Right ventricle myocardium inferior (tissue), 1 donor: ENCODE measurements at regions not wholly inside any gene's neighbourhood (a gene's known extent, or its start where the extent isn't known, plus 50 kb on each side); places are given as distances from the start of the nearest gene placed in this dataset.
A peak's percentile ranks its signal among the peaks of the same experiment; 100 is the strongest.

Experiments
- ATAC-seq: fragments of 200-7000 bp; cut with Tn5 transposase; one replicate; pipeline ENCODE4 v1.9.1; 2020; ENCODE audit warnings: mild to moderate bottlenecking, moderate library complexity
- DNase-seq: peaks from one replicate; pipeline ENCODE4 v3.0.0; 2021; ENCODE audit errors: missing footprints
- intact Hi-C: fragments of 100-400 bp; cut with DNase I; formaldehyde crosslinking; loops from one replicate; pipeline ENCODE4 v1.11.0; 2022
- donor health status: DM: no; HTN: yes; CAD: no; lungs with severe emphysema.

- no peak for DNase-seq
- no peak for ATAC-seq
- intact Hi-C loops = no loop called here
Measured at GRCh38 chr6:3571836-3572235, 115.0 kb upstream of the SLC22A23 start.

- intact Hi-C loops = no loop called here
- DNase-seq (no peak), ATAC-seq (no peak)
Measured at GRCh38 chr6:3571250-3571681, 114.4 kb upstream of the SLC22A23 start.

DNA sequence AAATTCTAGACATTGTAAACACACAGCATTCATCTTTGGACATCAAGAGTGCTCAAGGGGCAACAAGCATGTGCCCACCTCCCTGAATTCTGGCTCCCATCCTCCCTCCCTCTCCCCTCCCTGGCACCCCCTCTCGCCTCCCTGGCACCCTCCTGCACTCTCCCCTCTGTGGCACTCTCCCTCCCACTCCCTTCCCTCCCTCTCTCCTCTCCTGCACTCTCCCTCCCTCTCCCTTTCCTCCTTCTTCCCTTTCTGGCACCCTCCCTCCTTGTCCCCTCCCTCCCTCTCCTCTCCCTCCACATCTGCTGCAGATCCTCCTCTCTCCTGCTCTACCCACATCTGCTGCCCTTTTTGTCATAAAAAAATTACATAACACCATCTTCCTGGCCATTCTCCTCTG is 113.0 kb upstream of the SLC22A23 start:
- no peak for DNase-seq
- intact Hi-C loops = no loop called here
- no peak for ATAC-seq

- ATAC-seq (no peak), DNase-seq (no peak)
- intact Hi-C loops = no loop called here
Measured at GRCh38 chr6:3568396-3569082, 111.7 kb upstream of the SLC22A23 start.

GRCh38 chr6:3566812-3567211 is 110.0 kb upstream of the SLC22A23 start:
- intact Hi-C loops = no loop called here
- ATAC-seq (no peak), DNase-seq (no peak)

DNA sequence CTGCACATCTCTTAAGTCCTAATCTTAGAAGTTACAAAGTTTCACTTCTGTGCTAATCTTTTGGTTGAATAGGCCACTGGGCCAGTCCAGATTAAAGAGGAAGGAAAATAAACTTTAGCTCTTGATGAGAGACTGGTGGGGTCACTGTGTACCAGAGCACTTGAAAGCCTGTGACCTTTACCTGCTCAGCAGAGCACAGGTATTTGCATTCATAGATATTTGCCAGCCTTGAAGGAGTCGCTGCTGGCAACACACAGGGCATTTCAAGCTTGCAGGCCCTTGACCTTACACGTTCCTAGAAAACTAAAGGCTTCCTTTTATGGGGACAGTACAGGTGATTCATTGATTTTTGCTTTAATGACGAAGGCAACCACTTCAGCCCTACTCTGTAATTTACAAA is 108.4 kb upstream of the SLC22A23 start:
- no peak for ATAC-seq
- DNase-seq = no peak
- intact Hi-C loops = no loop called here

- no peak for DNase-seq
- no peak for ATAC-seq
Measured at GRCh38 chr6:3561725-3562124, 104.9 kb upstream of the SLC22A23 start.

DNA sequence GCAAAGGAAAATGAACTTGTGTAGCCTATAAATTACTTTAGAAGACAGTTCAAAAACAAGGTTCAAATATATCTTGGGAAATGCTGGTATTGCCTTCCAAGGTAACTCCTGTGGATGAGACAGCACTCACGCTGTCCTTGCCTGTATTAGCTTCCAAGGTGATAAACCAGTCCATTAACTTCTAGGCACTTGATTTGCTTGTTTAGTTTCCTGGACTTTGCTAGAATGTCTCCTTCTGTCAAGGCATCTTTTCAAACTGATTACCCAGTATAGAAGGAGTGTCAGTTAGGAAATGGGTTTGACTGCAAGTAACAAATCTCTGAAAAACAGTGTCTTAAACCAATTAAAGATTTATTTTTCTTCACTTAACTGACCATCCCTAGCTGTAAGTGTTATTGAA is 103.4 kb upstream of the SLC22A23 start:
- intact Hi-C loops = no loop called here
- ATAC-seq = no peak
- no peak for DNase-seq

More at GRCh38 chr6:3561725-3562124, 104.9 kb upstream of the SLC22A23 start:
- intact Hi-C loops = no loop called here

DNA sequence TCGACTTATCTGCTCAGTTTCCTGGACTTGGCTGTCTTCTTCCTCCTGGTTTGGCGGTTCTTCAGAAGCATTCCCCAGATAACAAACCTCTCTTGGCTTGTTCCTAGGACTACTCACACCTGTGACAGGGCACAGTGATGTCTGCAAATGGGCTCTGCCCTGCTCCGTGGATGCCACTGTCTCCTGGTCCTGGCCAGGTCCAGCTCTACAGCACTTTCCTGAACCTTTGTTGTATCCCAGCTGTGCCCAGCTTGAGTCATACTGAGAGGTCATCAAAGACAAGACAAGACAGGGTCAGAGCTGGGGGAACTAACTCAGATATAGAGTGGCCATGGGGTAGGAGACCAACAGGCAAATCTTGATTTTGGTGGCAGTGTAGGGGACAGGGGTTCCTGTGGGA is 102.7 kb upstream of the SLC22A23 start:
- ATAC-seq = no peak
- intact Hi-C loops = no loop called here
- DNase-seq = no peak

DNA sequence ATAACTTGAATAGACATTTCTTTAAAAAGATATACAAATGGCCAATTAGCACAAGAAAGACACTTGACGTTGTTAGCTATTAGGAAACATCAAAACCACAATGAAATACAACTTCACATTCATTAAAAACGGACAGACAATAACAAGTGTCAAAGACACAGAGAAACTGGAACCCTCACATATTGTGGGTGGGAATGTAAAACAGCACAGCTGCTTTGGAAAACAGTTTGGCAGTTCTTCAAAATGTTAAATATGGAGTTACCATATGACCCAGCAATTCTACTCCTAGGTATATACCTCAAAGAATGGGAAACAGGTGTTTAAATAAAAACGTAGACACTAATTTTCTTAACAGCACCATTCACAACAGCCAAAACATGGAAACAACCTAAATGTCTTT is 100.5 kb upstream of the SLC22A23 start:
- intact Hi-C loops = no loop called here
- no peak for DNase-seq
- no peak for ATAC-seq

DNA sequence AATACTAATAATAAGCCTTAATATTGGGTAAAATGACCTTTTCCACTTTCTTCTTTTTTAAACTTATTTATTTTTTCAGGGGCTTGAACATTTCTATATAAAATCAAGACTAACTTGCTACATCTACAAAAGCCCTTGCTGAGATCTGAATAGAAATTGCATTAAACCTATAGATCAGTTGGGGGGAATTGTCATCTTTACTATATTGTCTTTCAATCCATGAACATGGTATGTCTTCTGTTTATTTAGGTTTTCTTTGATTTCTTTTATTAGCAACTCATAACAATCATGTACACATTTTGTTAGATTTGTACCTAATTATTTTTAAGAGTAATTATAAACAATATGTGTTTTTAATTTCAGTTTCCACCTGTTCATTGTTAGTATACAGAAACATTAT is 96.4 kb upstream of the SLC22A23 start:
- DNase-seq (no peak), ATAC-seq (no peak)
- intact Hi-C loops = no loop called here

DNA sequence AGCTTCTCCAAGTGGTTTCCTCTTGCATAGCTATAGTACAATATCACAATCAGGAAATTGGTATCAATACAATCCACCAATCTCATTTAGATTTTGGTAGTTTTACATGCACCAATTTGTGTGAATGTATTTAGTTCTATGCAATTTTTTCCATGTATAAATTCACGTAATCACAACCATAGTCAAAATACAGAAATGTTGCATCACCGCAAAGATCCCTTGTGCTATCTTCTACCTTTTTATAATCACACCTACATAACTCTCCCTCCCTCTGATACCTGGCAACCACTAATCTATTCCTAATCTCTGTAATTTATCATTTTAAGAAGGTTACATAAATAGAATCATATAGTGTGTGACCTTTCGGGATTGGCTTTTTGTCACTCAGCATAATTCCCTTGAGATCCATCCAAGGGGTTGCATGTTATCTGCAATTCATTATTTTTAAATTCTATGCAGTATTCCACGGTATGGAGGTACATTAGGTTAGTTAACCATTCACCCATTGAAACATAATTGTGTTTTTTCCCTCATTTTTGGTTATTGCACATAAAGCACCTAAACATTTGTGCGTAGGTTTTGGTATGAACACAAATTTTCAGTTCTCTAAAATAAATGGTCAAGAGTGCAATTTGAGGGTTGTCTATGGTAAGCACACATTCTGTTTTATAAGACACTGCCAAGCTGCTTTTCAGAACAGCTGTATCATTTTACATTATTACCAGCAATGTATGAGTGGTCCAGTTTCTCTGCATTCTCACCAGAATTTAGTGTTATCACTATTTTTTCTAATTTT is 95.1 kb upstream of the SLC22A23 start:
- ATAC-seq (no peak), DNase-seq (no peak)
- intact Hi-C loops = no loop called here

DNA sequence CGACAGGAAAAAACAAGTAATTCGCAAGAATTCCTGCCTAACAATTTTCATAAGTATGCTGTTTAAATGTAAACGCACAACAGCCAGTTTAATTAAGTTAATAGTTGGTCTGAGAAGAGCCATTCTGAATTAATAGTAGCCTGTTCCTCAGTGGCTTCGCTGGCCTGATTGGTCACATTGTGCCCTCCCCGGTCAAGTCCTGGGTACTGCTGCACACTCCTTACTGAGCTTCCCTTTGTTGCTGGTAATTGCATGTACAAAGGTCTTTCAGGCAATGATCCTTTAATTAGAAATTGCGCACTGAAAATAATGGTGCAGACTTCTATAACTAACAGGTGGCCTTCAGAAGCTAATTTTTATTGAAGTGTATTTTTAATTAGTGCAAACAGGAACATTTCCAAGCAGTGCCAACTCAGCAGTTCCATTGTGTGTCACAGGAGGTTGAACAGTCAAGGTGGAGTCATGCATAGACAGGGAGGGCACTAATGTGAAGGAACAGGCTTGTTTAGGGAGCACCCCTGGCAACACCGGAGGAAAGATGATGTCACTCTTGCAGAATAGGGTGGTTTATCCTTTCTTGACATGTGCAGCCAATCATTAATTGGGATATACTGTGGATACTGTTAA is 92.6 kb upstream of the SLC22A23 start:
- DNase-seq (no peak), ATAC-seq (no peak)
- intact Hi-C loops = no loop called here

- DNase-seq (no peak), ATAC-seq (no peak)
- intact Hi-C loops = loop anchor here (2.0 kb wide), 1 partner anchor 69 kb away; no protein-coding TSS in a partner anchor
Measured at GRCh38 chr6:3546121-3546520, 89.3 kb upstream of the SLC22A23 start.

DNA sequence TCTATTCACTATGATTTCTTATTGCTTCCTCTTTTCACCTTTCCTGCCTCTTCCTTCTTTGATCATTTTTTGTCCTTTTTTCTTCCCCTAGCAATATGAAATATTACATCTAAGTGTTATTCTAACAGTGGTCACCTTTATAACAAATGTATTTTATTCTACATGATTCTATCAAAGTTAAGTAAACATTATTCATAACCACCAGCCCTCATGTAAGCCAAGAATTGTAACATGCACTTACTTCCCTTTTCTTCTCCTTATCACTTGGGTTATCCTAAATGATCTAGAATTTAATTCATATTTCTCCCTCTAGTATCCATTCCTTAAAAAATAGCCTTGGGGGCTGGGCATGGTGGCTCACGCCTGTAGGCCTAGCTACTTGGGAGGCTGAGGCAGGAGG is 88.3 kb upstream of the SLC22A23 start:
- intact Hi-C loops = no loop called here
- DNase-seq (no peak), ATAC-seq (no peak)

DNA sequence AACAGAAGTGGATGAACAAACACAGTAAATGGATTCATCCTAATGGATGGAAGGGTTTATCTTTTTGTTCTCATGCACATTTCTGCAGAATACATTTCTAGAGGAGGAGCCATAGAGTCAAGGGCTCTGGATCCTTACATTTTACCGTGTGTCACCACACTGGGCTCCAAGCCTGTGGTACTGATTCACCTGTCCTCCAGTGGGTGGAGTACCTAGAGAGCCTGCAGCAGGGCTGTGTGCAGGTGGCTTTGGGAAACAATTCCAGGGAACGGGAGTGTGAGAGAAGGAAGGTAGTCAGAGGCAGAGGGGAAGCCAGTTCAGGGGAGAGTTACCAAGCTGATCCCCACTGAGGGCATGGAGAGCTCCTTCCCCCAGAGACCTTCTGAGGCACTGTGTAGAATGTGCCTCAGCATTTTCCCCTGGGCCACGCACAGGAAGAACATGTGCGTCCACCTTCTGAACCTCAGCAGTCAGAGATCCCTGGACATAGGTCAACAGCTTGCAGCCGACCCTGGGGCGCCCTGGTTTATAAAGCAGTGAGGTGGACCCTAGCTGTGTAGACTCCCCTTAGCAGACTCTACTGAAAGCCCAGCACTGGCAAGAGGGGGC is 85.3 kb upstream of the SLC22A23 start:
- ATAC-seq (no peak), DNase-seq (no peak)
- intact Hi-C loops = no loop called here

GRCh38 chr6:3541006-3541585 is 84.2 kb upstream of the SLC22A23 start:
- intact Hi-C loops = no loop called here
- ATAC-seq = no peak
- no peak for DNase-seq

DNA sequence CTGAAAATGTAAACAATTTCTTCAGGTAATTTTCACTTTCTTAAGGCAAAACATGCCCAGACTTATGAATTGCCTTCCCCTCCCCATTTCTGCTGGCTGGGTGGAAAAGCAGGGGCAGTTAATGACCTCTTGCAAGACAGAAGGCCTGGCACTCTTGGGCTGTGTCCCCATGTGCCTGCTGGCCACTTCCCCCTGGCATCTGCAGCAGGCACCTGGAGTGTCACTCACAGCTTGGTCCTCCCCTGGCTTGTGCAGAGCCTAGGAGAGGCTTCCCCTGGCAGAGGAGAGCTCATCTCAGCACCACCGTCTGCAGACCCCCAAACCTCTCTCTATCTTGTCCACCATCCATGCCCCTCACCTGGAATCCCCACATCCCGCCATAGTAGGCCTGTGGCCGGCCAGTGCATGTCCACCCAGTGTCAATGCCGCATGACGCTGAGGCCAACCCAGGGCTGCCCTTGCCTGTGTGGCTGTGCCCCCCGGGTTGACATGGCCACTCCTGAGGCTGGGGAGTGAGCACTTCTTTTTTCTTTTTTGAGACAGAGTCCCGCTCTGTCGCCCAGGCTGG is 83.5 kb upstream of the SLC22A23 start:
- DNase-seq = no peak
- intact Hi-C loops = no loop called here
- ATAC-seq = peak; percentile 34

DNA sequence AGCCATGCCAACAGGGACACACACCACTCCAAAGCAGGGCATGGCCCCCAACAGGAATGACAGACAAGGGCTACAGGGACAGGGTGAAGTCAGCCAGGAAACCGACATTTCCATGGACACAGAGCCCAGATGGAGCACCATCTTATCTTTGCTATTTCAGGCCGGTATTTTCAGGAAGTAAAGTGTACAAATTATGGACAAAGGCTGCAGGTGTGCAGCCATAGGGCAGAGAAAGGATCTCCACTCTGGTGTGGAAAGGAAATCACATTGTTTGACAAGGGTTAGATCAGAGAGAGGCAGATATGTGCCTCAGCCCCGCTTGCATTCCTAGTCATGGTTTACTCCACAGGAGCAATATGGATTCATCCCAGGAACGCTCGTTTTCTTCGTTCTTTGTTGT is 81.7 kb upstream of the SLC22A23 start:
- DNase-seq = no peak
- intact Hi-C loops = no loop called here
- no peak for ATAC-seq
